GM19324 (cell line): ENCODE measurements at regions not wholly inside any gene's neighbourhood (a gene's known extent, or its start where the extent isn't known, plus 50 kb on each side); places are given as distances from the start of the nearest gene placed in this dataset.

Experiments
- ATAC-seq: cut with Tn5 transposase; IDR thresholded peaks from one replicate; pipeline ENCODE4 v1.9.1; 2021; ENCODE audit warnings: mild to moderate bottlenecking, moderate library complexity; ENCODE audit not compliant: unreplicated experiment, low FRiP score

DNA sequence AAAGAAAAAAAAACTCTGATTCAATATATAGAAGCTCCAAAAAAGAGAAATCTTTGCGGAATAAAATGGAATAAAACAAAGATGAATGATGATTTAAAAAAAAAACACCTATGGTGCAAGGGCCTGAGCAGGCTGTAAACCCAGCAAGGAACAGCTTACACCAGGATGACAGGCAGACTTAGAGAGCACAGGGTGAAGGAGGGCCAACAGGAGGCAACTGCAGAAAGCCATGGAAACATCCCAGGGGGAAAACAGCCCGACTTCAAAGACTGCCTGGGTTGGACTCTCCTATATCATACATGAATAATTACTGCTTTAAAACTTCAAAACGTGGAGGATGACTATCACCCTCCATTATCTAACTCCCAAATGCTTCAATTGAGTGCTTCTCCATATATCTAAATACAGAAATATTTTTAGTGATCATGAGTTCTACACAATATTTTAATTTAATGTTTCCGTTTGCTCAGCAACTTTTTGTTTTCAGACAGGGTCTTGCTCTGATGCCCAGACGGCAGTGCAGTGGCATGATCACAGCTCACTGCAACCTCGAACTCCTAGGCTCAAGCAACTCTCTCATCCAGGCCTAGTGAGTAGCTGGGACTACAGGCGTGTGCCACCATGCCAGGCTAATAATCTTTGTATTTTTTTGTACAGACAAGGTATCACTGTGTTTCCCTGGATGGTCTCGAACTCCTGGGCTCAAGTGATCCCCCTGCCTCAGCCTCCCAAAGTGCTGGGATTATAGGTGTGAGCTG, 456.2 kb downstream of the TBL1XR1 start:
- ATAC-seq, result no peak

GRCh38 chr3:176739159-176739558, 458.1 kb downstream of the TBL1XR1 start:
- ATAC-seq, result no peak

DNA sequence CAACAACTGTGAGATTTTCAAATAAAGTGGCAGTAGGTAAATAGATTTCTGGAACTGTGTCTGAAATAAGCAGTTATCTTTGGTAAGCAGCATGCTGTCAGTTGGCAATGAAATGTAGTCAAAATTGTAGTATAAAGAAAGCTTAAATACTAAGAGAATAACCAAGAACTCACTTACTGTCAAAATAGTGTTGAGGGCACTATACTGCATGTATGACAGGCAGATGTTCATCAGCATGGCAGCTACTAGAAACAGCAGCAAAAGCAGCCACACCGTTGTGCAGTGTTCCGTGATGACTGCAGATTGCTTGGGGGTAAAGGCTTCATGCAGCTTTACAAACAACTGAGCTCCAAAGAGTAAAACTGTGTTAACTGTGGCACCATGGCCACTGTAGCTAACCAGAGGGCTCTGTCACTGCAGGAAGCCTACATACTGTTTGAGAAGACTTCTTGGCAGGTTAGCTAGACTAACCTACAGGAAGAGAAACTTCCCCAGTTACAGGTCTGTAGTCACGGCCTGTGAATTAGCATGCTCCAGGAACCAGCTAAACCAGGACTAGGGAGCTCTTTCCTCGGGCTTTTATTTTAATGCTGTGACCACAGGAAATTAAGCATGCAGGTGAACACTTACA, 459.7 kb downstream of the TBL1XR1 start:
- ATAC-seq, result no peak

GRCh38 chr3:176734146-176734545, 463.1 kb downstream of the TBL1XR1 start:
- ATAC-seq, result no peak

DNA sequence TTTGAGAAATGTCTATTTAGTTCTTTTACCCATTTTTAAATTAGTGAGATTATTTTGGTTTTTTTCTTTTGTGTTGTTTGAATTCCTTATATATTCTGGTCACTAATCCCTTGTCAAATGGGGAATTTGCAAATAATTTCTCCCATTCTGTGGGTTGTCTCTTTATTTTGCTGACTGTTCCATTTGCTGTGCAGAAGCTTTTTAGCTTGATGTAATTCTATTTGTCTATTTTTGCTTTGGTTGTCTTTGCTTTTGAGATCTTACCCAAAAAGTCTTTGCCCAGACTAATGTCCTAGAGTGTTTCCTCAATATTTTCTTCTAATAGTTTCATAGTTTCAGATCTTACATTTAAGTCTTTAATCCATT, 472.9 kb downstream of the TBL1XR1 start:
- no peak for ATAC-seq

GRCh38 chr3:176723758-176724393, 473.4 kb downstream of the TBL1XR1 start:
- no peak for ATAC-seq

DNA sequence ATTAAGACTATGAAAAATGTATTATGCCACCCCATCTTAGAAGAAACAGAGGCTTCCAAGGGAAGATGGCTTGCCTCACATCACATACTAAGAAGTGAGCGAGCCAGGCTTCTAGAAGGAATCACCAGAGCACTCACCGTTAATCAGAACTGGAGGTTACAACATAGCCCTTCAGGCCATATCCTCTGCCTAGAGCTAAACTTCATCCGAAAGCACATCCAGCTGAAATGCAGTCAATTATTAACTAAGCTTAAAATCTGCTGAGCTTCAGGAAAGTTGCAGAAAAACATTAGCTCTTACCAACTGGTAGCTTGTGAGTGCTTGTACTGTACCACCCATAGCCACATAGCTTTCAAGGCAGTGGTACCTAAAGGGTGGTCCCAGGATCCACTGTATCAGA, 483.2 kb downstream of the TBL1XR1 start:
- no peak for ATAC-seq

- ATAC-seq, result no peak
These were observed 485.1 kb downstream of the TBL1XR1 start for GRCh38 chr3:176712191-176712590.

GRCh38 chr3:176699288-176699687, 498.0 kb downstream of the TBL1XR1 start:
- no peak for ATAC-seq

DNA sequence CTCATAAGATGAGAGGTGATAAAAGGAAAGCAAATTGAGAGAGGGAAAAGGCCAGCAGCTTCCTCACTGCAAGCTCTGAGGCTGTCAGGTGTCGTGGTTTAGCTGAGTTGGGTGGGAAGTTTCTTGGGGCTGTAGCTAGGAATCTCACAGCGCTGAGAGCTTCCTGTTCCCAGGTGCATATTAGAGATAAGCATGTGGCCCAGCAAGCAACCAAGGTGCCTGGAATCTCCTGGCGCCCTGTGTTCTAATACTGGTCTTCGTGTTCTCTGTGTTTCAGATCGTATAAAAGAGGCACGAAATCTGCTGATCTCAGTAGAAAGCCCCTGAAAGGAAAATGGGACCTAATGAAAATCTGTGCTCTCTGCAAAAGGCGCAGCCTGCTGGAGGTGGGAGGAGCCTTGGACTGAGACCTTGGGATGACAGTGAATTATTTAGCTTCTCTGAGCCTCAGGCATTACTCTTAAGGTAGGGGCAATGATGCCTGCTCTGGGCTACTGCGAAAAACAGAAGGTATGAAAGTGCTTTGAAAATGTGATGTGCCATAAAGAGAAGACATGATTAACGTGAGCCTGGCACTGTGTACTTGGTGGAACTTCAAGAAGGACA, 499.9 kb downstream of the TBL1XR1 start:
- no peak for ATAC-seq

DNA sequence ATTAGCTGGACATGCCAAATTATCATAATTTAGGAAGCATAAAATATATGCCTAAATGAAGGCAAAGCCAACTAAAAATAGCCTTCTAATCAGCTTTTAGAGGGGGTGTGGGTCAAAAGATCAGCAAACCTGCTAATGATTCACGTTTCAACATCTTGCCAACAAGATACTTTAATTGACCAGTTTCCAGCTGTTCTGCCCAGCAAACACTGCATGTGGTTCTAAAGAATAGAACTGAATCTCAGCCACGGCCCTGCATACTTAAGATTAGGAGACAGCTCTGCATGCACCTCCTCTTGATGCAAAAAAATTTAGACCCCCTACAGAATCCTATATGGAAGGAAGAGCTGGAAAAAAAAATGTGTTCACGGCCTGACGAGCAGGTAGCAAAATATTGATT, 500.5 kb downstream of the TBL1XR1 start:
- no peak for ATAC-seq

DNA sequence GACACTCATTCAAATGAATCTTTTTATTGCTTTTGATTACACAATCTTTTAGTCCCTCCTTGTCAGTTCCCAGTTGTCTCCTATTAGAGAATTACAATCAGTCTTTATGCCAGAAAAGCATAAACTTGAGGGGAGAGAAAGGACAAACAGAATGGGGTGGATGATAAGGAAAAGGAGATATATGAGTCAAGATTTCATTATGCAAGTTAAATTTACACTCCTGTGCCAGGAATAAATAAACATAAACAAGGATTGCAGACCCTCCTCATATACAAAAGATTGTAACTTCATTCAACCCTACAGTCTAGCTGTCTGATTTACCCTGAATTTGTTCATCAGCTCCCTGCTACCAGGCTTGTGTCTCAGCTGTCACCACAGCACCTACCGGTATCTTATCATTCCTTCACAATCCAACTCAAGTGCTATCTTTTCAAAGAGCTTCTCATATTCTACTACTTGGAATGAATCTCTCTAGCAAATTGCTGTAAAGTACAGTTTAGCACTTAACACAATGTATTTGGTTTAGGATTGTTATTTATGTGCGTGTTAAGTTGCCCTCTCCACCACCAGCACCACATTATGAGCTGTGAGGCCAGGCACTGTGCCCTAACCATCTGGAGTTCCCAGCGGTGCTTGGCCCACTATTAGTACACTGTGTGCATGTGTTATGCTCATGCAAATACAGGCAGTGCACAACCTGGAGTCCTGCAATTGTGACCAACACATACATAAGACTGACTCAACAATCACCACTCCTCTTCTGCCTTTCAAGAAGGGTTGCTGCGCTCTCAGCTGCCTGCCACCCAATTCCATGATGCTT, 504.1 kb downstream of the TBL1XR1 start:
- ATAC-seq, result no peak

GRCh38 chr3:176692199-176692965, 504.9 kb downstream of the TBL1XR1 start:
- ATAC-seq, result no peak

GRCh38 chr3:176690083-176690869, 507.0 kb downstream of the TBL1XR1 start:
- ATAC-seq, result no peak

DNA sequence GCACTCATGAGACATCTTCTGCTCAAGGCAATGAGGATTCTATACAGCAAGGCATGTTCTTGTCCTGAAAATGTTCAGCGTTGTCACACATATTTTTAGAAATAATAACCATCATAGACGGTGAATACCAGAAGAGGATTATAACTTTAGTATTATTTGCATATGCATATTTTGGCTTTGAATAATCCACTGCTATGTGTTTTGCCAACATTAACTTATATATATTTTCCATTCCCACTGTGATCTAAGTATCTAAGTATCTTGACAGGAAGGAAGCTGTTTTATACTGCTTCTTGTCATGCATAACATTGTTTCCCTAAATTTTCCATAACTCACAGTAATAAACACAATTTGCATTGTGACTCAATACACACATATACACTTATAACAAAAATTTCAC, 509.5 kb downstream of the TBL1XR1 start:
- ATAC-seq, result no peak

DNA sequence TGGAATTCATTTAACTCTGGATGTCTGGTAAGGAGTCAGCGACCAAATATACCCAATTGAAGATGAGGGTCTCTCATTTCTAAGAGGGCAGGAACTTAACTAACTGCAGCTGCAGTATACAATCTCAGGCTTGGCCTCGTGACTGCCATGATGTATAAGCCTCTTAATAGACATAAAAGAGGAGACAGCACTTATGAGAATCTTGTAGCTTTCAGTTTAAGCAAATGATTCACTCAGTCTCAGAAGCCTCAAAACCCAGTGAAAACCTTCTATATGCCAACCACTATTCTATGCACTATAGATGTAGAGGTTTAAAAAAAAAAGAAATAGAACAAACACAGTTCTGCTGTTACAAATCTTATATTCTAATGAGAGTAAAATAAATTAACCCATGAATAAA, 513.9 kb downstream of the TBL1XR1 start:
- ATAC-seq, result no peak

- ATAC-seq, result no peak
These were observed 533.1 kb downstream of the TBL1XR1 start for GRCh38 chr3:176663837-176664831.

DNA sequence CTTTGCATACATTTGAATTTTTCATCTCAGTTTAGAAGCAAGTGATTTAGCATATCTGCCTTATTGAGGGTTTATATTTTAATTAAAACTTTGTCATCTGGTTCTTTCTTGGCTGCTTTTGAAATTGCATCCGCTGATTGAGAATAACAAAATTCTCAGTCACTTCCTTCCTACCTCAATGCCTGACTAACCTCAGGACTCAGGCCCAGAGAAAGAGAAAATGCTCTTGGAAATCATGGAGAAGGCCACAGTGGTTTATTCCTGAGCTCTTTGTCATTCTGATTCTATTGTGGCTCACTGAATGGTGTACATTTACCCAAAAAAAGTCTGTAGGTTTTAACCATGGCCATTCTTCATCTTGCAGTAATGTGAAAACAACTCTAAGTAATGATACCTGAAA, 533.9 kb downstream of the TBL1XR1 start:
- ATAC-seq, result no peak
